NCI-H69 (cell line): ENCODE measurements at regions not wholly inside any gene's neighbourhood (a gene's known extent, or its start where the extent isn't known, plus 50 kb on each side); places are given as distances from the start of the nearest gene placed in this dataset.

Experiments
- DNase-seq: peaks from one replicate; lab custom pipeline; 2025; lab: John Stamatoyannopoulos, UW

DNA sequence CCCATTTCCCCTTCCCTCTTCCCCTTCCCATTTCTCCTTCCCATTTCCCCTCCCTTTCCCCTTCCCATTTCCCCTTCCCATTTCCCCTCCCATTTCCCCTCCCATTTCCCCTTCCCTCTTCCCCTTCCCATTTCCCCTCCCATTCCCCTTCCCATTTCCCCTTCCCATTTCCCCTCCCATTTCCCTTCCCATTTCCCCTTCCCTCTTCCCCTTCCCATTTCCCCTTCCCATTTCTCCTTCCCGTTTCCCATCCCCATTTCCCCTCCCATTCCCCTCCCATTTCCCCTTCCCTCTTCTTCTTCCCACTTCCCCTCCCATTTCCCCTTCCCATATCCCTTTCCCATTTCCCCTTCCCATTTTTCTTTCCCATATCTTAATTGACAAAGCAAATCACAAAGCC lies 109.0 kb downstream of the OLFM1 start:
- no peak for DNase-seq

- DNase-seq: no peak
These were observed 110.7 kb downstream of the OLFM1 start for GRCh38 chr9:135198144-135198543.

- DNase-seq: no peak
These were observed 111.3 kb downstream of the OLFM1 start for GRCh38 chr9:135198586-135199285.

GRCh38 chr9:135199489-135199888 lies 112.0 kb downstream of the OLFM1 start:
- DNase-seq: no peak

DNA sequence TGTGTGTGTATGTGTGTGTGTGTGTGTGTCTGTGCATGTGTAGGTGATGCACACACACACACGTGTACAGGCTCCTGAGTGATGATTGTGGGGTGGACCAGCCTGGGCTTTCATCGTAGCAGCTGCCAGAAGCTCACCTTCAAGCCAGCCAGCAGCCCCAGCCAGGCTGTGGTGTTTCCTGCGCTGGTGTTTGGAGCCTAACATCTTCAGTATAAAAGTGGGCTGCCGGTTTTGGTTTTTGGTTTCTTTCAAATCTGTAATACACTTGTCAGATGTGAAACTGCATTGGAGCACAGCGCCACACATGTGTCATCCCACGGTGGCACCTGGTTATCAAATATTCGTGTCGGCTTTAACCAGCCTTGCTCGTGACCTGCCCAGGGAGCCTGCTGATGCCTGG lies 114.2 kb downstream of the OLFM1 start:
- DNase-seq: no peak

DNA sequence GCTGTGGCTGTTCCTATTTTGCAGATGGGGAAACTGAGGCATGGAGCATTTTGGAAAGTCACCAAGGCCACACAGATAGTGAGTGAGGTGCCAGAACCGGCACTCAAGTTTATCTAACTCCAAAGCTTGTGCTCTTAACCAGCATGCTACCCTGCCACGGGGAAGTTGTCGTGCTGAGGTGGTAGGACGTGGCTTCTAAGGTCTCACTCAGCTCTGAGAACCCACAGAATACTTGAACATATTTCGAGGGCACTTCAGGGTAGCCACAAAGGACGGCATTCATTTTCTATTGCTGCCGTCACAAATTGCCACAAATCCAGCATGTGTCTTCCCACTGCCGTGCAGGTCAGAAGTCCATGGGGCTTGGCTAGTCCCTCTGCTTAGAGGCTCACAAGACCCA lies 116.7 kb downstream of the OLFM1 start:
- no peak for DNase-seq

DNA sequence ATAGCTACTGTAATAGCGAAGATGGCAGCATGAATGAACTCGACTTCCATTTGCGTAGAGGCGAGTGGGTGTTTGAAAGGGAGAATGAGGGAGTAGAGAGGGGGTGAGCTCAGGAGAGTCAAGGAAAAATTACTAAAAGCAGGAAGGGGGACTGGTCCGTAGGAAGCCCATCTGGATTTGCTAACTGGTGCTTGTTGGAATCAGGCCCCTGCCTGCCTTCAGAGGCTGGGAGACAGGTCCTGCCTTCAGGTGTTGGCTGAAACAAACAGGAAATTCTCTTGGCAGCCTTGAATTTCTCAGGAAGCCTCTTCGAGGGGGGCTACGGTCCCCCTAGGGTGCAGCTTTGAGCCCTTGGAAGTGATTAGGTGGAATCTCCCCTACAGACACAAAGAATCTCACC lies 121.7 kb downstream of the OLFM1 start:
- DNase-seq: no peak

GRCh38 chr9:135209852-135210251 lies 122.4 kb downstream of the OLFM1 start:
- no peak for DNase-seq

DNA sequence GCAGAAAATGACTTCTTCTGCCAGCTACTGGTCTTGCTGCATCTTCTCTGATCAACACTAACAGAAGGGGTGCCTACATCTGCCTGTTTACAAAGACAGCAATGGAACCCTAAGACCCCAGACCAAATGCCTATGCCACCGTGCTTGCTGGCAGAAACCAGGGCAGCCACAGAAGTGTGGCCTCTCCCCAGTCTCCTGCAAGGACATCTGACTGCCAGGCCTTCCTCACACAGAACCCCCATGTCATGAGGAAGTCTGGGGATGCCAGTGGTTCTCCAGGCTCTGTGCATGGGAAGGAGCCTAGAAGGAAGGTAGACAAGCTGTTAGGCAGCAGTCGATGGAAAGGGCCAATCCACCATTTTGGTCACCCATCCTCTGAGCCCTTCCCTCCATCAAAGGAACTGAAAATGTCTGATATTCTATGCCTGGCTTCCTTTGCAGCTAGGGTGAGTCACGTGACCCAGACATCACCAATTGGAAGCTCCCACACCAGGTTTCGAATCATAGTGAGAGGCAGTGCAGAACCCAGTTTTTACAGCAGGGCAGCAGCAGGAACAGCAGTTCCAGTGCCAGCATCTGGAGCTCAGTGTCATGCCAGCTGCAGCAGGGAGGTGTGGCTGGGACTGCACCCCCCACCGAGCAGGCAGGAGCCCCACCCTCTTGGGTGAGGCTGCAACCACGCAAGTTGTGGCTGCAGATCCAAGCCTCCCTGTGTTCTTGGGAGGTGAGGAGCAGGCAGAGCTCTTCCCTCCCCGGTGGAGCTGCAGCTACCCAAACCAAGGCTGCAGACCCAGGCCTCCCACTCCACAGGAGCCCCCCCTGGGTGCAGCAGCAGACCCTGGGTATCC lies 123.4 kb downstream of the OLFM1 start:
- DNase-seq: no peak

DNA sequence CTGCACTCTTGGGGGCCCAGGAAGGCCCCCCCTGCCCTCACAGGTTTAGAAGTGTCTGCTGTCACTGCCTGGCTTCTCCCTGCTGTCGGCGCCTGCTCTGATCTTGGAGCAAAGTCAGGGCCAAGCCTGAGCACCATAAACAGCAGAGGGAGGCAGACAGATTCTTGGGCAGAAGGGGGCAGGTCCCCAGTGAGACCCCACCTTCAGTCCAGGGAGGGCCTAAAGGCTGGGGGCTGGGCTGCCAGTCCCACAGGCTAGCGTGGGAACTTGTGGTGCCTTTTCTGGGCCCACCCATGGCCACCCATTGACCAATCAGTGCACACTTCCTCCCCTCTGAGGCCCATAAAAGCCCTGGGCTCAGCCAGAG lies 124.0 kb downstream of the OLFM1 start:
- no peak for DNase-seq

- DNase-seq: no peak
These were observed 125.5 kb downstream of the OLFM1 start for GRCh38 chr9:135212961-135213360.

GRCh38 chr9:135213566-135213965 lies 126.1 kb downstream of the OLFM1 start:
- no peak for DNase-seq

DNA sequence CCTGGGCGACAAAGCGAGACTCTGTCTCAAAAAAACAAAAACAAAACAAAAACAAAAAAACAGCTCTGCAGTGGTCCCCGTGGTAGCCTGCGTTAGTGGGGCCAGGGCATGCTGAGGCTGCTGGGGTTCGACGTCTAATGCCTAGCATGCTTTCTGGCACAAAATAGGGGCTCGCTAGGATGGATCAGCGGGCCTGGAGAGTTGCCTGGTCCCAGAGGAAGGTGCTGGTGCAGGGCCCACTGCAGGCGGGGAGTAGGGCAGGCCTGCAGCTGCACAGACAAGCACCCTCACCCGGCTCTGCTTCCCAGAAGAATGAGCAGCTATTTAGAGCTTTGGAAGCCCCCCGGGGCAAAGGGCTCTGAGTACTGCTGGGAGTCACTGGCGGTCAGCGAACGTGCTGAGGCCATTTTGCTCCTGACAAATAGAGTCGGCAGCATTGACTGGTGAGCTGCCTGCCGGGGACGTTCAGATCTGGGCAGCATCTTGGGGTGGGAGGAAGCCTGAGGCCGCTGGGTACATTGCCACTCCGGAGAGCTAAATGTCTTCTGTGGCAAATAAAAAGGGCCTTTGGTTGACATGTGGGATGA lies 126.7 kb downstream of the OLFM1 start:
- no peak for DNase-seq

- DNase-seq: no peak
These were observed 127.2 kb downstream of the OLFM1 start for GRCh38 chr9:135214706-135215105.

DNA sequence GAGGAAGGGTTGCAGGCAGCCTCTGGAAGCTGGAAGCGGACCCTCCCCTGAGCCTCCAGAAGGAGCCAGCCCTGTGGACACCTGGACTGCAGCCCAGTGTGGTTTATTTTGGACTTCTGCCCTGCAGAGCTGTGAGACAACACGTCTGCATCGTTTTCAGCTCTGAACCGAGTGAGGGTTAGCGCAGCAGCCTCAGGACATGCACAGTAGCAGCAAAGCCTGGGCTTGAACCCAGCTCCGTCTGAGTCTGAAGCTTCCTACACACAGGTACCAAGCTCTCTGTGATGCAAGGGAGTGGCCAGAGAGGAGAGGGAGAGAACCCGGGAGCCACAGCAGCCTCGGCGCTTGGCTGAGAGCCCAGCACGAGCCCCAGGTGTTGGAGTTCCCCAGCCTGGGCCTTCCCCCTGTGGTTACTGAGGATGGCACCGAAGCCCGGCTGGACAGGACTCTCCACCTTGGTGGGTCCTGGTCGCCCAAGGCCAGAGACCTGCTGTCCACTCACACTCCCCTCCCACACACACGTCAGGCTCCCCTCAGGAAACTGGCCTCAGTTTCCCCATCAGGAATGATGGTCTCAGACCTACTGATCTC lies 128.2 kb downstream of the OLFM1 start:
- peak; percentile 72 for DNase-seq

GRCh38 chr9:135216236-135216635 lies 128.8 kb downstream of the OLFM1 start:
- DNase-seq: no peak

DNA sequence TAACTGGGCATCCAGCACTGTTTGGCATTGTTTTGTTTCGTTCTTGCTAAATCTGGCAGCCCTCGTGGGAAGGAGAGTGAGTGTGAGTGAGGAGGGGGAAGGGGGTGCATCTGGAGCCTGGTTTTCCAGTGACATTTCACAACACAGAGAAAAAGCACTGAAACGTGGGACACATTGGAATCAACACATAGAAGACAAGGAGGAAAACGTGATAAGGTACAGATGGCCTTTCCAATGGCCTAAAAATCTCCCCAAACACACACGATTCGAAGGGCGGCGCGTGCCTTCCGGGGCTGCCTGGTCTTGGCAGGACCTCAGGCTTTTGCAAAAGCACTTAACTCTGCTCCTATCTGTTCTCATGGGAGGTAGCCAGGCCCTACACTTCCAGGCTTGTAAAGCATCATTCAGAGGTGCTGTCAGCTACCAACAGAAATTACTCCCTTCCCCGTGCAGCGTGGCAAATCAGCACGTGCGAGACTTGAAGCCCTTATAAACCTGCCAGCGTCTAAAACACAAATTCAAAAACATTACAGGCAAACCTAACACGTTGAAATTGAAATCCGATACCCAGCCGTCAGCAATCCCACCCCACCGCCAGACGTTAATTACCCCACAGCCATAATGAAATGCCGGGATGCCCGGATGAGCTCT lies 129.4 kb downstream of the OLFM1 start:
- DNase-seq: peak; percentile 58

- DNase-seq: peak; percentile 53
These were observed 130.4 kb downstream of the OLFM1 start for GRCh38 chr9:135217836-135218235.

DNA sequence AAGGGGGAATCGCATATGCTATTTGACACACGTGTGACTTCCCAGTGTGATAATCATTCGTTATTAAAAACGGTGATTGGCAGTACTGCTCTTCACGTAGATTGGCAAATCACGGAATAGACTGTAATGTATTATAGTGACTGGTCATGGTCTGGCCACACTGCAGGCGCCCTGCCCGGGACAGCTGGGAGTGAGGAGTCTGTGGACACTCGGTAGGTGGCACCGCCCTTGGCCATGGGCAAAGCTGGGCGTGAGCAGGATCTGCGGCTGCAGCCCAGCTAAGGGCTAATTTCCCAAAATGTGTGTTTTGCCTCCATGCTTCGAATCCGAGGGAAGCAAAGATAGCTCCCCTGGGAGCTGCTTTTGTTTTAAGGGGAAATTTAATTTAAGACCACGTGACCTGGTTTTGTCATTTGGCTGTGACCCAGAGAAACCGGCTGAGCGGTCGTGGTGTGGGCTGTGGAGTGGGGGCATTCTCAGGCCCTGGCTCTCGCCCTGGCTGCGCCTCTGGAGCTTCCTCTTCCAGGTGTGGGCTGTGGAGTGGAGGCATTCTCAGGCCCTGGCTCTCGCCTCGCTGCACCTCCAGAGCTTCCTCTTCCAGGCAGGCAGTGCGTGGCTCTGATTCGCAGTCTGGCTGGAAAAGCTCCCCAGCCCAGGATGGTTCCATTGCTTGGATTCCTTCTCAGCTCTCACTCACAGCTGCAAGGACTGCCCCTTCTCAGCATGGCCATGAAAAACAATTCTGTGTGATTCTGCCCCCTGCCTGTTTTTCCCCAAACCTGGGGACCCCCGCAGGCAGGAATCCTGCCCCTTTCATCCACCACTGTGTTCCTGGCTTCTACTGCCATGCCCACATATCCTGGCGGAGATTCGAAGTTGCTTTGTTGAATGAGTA lies 131.1 kb downstream of the OLFM1 start:
- DNase-seq: peak; percentile 69

GRCh38 chr9:135219676-135220600 lies 132.5 kb downstream of the OLFM1 start:
- no peak for DNase-seq
